WTC11 (cell line): ENCODE measurements at regions not wholly inside any gene's neighbourhood (a gene's known extent, or its start where the extent isn't known, plus 50 kb on each side); places are given as distances from the start of the nearest gene placed in this dataset.

Experiments used
- ATAC-seq: fragments of 200-7000 bp; cut with Tn5 transposase; 2 replicates; pipeline ENCODE4 v1.10.0; 2021; ENCODE audit warnings: mild to moderate bottlenecking, moderate library complexity
- CTCF ChIA-PET: fragments of 300-600 bp; sonication (Branson Sonifier 250); formaldehyde crosslinking; loops from one replicate; lab custom pipeline; 2021; ENCODE audit warnings: antibody characterized with exemption; lab: Charles Lee
- POLR2A ChIA-PET: fragments of 350-600 bp; sonication (Branson Sonifier 250); formaldehyde crosslinking; loops from one replicate; lab custom pipeline; 2021; ENCODE audit warnings: antibody characterized with exemption; lab: Charles Lee
- DNase-seq: peaks from one replicate; pipeline ENCODE4 v3.0.0; 2021; ENCODE audit warnings: low spot score
- H3K27ac Mint-ChIP-seq: 2 replicates; pipeline ENCODE4 v1.8.0; 2021; ENCODE audit warnings: mixed read lengths
- H3K27me3 Mint-ChIP-seq: 2 replicates; pipeline ENCODE4 v1.8.0; 2021; ENCODE audit warnings: low read depth, mild to moderate bottlenecking, moderate library complexity, mixed read lengths
- H3K36me3 Mint-ChIP-seq: 2 replicates; pipeline ENCODE4 v1.8.0; 2021; ENCODE audit warnings: mixed read lengths
- H3K4me1 Mint-ChIP-seq: 2 replicates; pipeline ENCODE4 v1.8.0; 2022; ENCODE audit warnings: mixed read lengths
- H3K4me3 Mint-ChIP-seq: 2 replicates; pipeline ENCODE4 v1.8.0; 2021; ENCODE audit warnings: mild to moderate bottlenecking, moderate library complexity, mixed read lengths
- H3K9me3 Mint-ChIP-seq: 2 replicates; pipeline ENCODE4 v1.8.0; 2021; ENCODE audit warnings: mixed read lengths
- EMX1 ChIP-seq: fragments of 250-450 bp; sonication (Bioruptor Pico); IDR thresholded peaks from 2 replicates; pipeline ENCODE4 v1.8.0; 2021; ENCODE audit warnings: mild to moderate bottlenecking
- ESRRA ChIP-seq: sonication (generic); formaldehyde crosslinking; IDR thresholded peaks from 2 replicates; pipeline ENCODE4 v1.8.1; 2022; ENCODE audit warnings: mild to moderate bottlenecking, missing genetic modification reagents, borderline replicate concordance
- GRHL2 ChIP-seq: fragments of 250-450 bp; sonication (Bioruptor Pico); IDR thresholded peaks from 2 replicates; pipeline ENCODE4 v1.8.0; 2022; ENCODE audit warnings: mild to moderate bottlenecking, moderate library complexity; ENCODE audit not compliant: insufficient replicate concordance, severe bottlenecking
- HMGA2 ChIP-seq: fragments of 250-450 bp; sonication (Bioruptor Pico); IDR thresholded peaks from 2 replicates; pipeline ENCODE4 v1.4.0; 2021; ENCODE audit warnings: mild to moderate bottlenecking, moderate library complexity
- JAZF1 ChIP-seq: fragments of 250-450 bp; sonication (Bioruptor Pico); IDR thresholded peaks from 2 replicates; pipeline ENCODE4 v1.9.0; 2021; ENCODE audit warnings: moderate library complexity, mild to moderate bottlenecking, inconsistent platforms
- JUN ChIP-seq: sonication (generic); formaldehyde crosslinking; IDR thresholded peaks from 2 replicates; pipeline ENCODE4 v1.8.0; 2023; ENCODE audit warnings: mild to moderate bottlenecking, missing genetic modification reagents
- NFATC4 ChIP-seq: fragments of 250-450 bp; sonication (Bioruptor Pico); IDR thresholded peaks from 2 replicates; pipeline ENCODE4 v1.9.0; 2021; ENCODE audit warnings: mild to moderate bottlenecking
- NFYB ChIP-seq: sonication (generic); formaldehyde crosslinking; conservative IDR thresholded peaks from 2 replicates; pipeline ENCODE4 v1.8.0; 2022; ENCODE audit warnings: low read depth, missing genetic modification reagents
- OVOL2 ChIP-seq: fragments of 250-450 bp; sonication (Bioruptor Pico); IDR thresholded peaks from 2 replicates; pipeline ENCODE4 v1.9.0; 2021; ENCODE audit warnings: mild to moderate bottlenecking, borderline replicate concordance
- RORB ChIP-seq: fragments of 250-450 bp; sonication (Bioruptor Pico); IDR thresholded peaks from 2 replicates; pipeline ENCODE4 v1.9.0; 2021; ENCODE audit warnings: mild to moderate bottlenecking
- SP1 ChIP-seq: sonication (generic); formaldehyde crosslinking; conservative IDR thresholded peaks from 2 replicates; pipeline ENCODE4 v1.8.1; 2022; ENCODE audit warnings: missing genetic modification reagents
- TCF7 ChIP-seq: sonication (generic); formaldehyde crosslinking; IDR thresholded peaks from 2 replicates; pipeline ENCODE4 v1.8.0; 2022; ENCODE audit warnings: mild to moderate bottlenecking, low read depth, missing genetic modification reagents, moderate library complexity
- TEAD1 ChIP-seq: sonication (generic); formaldehyde crosslinking; IDR thresholded peaks from 2 replicates; pipeline ENCODE4 v1.8.0; 2022; ENCODE audit warnings: mild to moderate bottlenecking, missing genetic modification reagents
- ZNF121 ChIP-seq: sonication (generic); formaldehyde crosslinking; IDR thresholded peaks from 2 replicates; pipeline ENCODE4 v1.8.0; 2023; ENCODE audit warnings: missing genetic modification reagents
- ZNF138 ChIP-seq: sonication (generic); formaldehyde crosslinking; conservative IDR thresholded peaks from 2 replicates; pipeline ENCODE4 v1.8.1; 2022; ENCODE audit warnings: mild to moderate bottlenecking, moderate library complexity, missing genetic modification reagents
- ZNF219 ChIP-seq: sonication (generic); formaldehyde crosslinking; IDR thresholded peaks from 2 replicates; pipeline ENCODE4 v1.8.0; 2023; ENCODE audit warnings: missing genetic modification reagents, mild to moderate bottlenecking, borderline replicate concordance
- ZNF232 ChIP-seq: sonication (generic); formaldehyde crosslinking; IDR thresholded peaks from 2 replicates; pipeline ENCODE4 v1.8.0; 2022; ENCODE audit warnings: mild to moderate bottlenecking, missing genetic modification reagents
- ZNF423 ChIP-seq: fragments of 250-450 bp; sonication (Bioruptor Pico); IDR thresholded peaks from 2 replicates; pipeline ENCODE4 v2.1.2; 2022; ENCODE audit warnings: mild to moderate bottlenecking, moderate library complexity
- TF ChIP-seq, protein P1 (sequence below): sonication (generic); formaldehyde crosslinking; IDR thresholded peaks from 2 replicates; pipeline ENCODE4 v1.8.0; 2022; ENCODE audit warnings: mild to moderate bottlenecking, missing genetic modification reagents
- TF ChIP-seq, protein P2 (sequence below): fragments of 200-600 bp; IDR thresholded peaks from 2 replicates; pipeline ENCODE4 v1.8.0; 2022; ENCODE audit warnings: antibody characterized with exemption
- TF ChIP-seq, protein P3 (sequence below): sonication (generic); formaldehyde crosslinking; IDR thresholded peaks from 2 replicates; pipeline ENCODE4 v1.8.1; 2023; ENCODE audit warnings: mild to moderate bottlenecking, moderate library complexity, missing genetic modification reagents
- TF ChIP-seq, protein P4 (sequence below): sonication (generic); formaldehyde crosslinking; IDR thresholded peaks from 2 replicates; pipeline ENCODE4 v1.8.1; 2022; ENCODE audit warnings: mild to moderate bottlenecking, moderate library complexity, missing genetic modification reagents
- TF ChIP-seq, protein P5 (sequence below): sonication (generic); formaldehyde crosslinking; IDR thresholded peaks from 2 replicates; pipeline ENCODE4 v1.8.1; 2022; ENCODE audit warnings: low read depth, missing genetic modification reagents, borderline replicate concordance
- TF ChIP-seq, protein P6 (sequence below): sonication (generic); formaldehyde crosslinking; IDR thresholded peaks from 2 replicates; pipeline ENCODE4 v1.8.0; 2022; ENCODE audit warnings: mild to moderate bottlenecking, missing genetic modification reagents
- TF ChIP-seq, protein P7 (sequence below): sonication (generic); formaldehyde crosslinking; IDR thresholded peaks from 2 replicates; pipeline ENCODE4 v1.8.0; 2022; ENCODE audit warnings: missing genetic modification reagents

DNA sequence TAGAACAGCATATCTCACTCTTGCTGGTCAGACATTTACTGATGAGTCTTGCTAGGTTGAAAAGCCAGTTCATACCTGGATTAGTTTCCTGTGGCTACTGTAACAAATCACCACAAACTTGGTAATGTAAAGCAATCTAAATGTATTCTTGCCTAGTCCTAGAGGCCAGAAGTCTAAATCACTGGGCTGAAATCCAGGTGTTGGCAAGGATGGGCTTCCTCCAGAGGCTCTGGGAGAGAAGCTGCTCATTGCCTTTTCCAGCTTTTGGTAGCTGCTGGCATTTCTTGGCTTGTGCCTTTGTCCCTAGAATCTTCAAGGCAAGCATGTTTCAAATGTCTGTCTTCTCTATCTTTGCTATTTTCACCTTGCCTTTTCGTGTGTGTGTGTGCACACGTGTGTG, 62.3 kb upstream of the MAP4K3 start (continued):
- TF ChIP-seq, protein P1, sequence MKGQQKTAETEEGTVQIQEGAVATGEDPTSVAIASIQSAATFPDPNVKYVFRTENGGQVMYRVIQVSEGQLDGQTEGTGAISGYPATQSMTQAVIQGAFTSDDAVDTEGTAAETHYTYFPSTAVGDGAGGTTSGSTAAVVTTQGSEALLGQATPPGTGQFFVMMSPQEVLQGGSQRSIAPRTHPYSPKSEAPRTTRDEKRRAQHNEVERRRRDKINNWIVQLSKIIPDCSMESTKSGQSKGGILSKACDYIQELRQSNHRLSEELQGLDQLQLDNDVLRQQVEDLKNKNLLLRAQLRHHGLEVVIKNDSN = no peak

DNA sequence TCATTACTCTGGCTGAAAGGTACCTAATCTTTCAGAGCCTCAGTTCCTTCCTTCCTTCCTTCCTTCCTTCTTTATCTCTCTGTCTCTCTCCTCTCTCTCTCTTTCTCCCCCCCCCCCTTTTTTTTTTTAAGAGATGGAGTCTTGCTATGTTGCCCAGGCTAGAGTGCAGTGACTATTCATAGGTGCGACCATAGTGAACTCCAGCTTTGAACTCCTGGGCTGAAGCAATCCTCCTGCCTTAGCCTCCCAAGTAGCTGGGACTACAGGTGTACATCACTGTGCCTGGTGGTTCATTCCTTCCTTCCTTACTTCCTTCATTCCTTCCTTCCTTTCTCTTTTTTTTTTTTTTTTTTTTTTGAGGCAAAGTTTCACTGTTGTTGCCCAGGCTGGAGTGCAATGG, 64.3 kb upstream of the MAP4K3 start:
- H3K27ac Mint-ChIP-seq = no peak overlapping the region
- H3K9me3 Mint-ChIP-seq = peaks cover 15% of the 10 kb centered on the region
- no peak for ATAC-seq
- H3K4me3 Mint-ChIP-seq = no peak overlapping the region
- DNase-seq = no peak
- CTCF ChIA-PET = interaction anchor here (0.7 kb wide), 1 partner anchor 92 kb away, joined by 3 read pairs; no protein-coding TSS in a partner anchor
- peaks cover 53% of the 10 kb centered on the region for H3K4me1 Mint-ChIP-seq
- POLR2A ChIA-PET = no interaction called here
- no peaks in the 10 kb centered on the region for H3K27me3 Mint-ChIP-seq
- TF ChIP-seq ZNF423 (CRISPR knock-in tag) (no peak), EMX1 (CRISPR knock-in tag) (no peak), RORB (CRISPR knock-in tag) (no peak), TEAD1 (CRISPR knock-in tag) (no peak), HMGA2 (CRISPR knock-in tag) (no peak), ZNF121 (CRISPR knock-in tag) (peak; percentile 85), JAZF1 (CRISPR knock-in tag) (no peak)
- TF ChIP-seq, protein P2, sequence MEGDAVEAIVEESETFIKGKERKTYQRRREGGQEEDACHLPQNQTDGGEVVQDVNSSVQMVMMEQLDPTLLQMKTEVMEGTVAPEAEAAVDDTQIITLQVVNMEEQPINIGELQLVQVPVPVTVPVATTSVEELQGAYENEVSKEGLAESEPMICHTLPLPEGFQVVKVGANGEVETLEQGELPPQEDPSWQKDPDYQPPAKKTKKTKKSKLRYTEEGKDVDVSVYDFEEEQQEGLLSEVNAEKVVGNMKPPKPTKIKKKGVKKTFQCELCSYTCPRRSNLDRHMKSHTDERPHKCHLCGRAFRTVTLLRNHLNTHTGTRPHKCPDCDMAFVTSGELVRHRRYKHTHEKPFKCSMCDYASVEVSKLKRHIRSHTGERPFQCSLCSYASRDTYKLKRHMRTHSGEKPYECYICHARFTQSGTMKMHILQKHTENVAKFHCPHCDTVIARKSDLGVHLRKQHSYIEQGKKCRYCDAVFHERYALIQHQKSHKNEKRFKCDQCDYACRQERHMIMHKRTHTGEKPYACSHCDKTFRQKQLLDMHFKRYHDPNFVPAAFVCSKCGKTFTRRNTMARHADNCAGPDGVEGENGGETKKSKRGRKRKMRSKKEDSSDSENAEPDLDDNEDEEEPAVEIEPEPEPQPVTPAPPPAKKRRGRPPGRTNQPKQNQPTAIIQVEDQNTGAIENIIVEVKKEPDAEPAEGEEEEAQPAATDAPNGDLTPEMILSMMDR = no peak
- H3K36me3 Mint-ChIP-seq = peaks cover 10% of the 10 kb centered on the region; the same call in 1 of the 2 replicates

DNA sequence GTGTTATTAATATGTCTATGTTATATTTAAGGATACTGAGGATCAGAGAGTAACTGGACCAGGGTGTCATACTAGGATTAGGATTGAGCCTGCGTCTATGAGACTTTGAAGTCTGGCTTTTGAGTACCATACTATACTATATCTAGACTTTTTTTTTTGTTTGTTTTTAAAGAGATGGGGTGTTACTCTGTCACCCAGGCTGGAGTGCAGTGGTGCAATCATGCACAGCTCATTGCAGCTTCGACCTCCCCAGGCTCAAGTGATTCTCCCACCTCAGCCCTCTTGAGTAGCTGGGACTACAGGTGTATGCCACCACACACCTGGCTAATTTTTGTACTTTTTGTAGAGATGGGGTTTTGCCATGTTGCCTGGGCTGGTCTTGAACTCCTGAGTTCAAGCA, 66.2 kb upstream of the MAP4K3 start:
- Mint-ChIP-seq H3K27me3 (no peaks in the 10 kb centered on the region), H3K9me3 (peaks cover 7% of the 10 kb centered on the region), H3K4me1 (peaks cover 56% of the 10 kb centered on the region), H3K36me3 (no peaks in the 10 kb centered on the region), H3K27ac (peak overlapping the region; percentile 38; the same call in 1 of the 2 replicates), H3K4me3 (no peak overlapping the region)
- DNase-seq (no peak), ATAC-seq (no peak)
- ChIA-PET CTCF (interaction anchor here (0.8 to 1.0 kb wide), 2 partner anchors 9 to 226 kb away, joined by 3 to 4 read pairs; no protein-coding TSS in a partner anchor), POLR2A (interaction anchor here (0.8 kb wide), 1 partner anchor 13 kb away, joined by 5 read pairs; no protein-coding TSS in a partner anchor)
- TF ChIP-seq ZNF138 (CRISPR knock-in tag) (no peak), OVOL2 (no peak), SP1 (CRISPR knock-in tag) (no peak), GRHL2 (CRISPR knock-in tag) (no peak), ZNF219 (CRISPR knock-in tag) (no peak), ZNF121 (CRISPR knock-in tag) (no peak), ZNF232 (CRISPR knock-in tag) (no peak), NFATC4 (CRISPR knock-in tag) (no peak), NFYB (CRISPR knock-in tag) (no peak), JUN (CRISPR knock-in tag) (no peak), ESRRA (CRISPR knock-in tag) (no peak), TCF7 (CRISPR knock-in tag) (no peak)
- TF ChIP-seq, protein P3, sequence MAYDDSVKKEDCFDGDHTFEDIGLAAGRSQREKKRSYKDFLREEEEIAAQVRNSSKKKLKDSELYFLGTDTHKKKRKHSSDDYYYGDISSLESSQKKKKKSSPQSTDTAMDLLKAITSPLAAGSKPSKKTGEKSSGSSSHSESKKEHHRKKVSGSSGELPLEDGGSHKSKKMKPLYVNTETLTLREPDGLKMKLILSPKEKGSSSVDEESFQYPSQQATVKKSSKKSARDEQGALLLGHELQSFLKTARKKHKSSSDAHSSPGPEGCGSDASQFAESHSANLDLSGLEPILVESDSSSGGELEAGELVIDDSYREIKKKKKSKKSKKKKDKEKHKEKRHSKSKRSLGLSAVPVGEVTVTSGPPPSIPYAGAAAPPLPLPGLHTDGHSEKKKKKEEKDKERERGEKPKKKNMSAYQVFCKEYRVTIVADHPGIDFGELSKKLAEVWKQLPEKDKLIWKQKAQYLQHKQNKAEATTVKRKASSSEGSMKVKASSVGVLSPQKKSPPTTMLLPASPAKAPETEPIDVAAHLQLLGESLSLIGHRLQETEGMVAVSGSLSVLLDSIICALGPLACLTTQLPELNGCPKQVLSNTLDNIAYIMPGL = no peak
- TF ChIP-seq, protein P4, sequence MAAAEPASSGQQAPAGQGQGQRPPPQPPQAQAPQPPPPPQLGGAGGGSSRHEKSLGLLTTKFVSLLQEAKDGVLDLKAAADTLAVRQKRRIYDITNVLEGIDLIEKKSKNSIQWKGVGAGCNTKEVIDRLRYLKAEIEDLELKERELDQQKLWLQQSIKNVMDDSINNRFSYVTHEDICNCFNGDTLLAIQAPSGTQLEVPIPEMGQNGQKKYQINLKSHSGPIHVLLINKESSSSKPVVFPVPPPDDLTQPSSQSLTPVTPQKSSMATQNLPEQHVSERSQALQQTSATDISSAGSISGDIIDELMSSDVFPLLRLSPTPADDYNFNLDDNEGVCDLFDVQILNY = no peak
- TF ChIP-seq, protein P5, sequence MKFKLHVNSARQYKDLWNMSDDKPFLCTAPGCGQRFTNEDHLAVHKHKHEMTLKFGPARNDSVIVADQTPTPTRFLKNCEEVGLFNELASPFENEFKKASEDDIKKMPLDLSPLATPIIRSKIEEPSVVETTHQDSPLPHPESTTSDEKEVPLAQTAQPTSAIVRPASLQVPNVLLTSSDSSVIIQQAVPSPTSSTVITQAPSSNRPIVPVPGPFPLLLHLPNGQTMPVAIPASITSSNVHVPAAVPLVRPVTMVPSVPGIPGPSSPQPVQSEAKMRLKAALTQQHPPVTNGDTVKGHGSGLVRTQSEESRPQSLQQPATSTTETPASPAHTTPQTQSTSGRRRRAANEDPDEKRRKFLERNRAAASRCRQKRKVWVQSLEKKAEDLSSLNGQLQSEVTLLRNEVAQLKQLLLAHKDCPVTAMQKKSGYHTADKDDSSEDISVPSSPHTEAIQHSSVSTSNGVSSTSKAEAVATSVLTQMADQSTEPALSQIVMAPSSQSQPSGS (CRISPR knock-in tag) = no peak
- TF ChIP-seq, protein P6, sequence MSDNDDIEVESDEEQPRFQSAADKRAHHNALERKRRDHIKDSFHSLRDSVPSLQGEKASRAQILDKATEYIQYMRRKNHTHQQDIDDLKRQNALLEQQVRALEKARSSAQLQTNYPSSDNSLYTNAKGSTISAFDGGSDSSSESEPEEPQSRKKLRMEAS (CRISPR knock-in tag) = no peak
- TF ChIP-seq, protein P7, sequence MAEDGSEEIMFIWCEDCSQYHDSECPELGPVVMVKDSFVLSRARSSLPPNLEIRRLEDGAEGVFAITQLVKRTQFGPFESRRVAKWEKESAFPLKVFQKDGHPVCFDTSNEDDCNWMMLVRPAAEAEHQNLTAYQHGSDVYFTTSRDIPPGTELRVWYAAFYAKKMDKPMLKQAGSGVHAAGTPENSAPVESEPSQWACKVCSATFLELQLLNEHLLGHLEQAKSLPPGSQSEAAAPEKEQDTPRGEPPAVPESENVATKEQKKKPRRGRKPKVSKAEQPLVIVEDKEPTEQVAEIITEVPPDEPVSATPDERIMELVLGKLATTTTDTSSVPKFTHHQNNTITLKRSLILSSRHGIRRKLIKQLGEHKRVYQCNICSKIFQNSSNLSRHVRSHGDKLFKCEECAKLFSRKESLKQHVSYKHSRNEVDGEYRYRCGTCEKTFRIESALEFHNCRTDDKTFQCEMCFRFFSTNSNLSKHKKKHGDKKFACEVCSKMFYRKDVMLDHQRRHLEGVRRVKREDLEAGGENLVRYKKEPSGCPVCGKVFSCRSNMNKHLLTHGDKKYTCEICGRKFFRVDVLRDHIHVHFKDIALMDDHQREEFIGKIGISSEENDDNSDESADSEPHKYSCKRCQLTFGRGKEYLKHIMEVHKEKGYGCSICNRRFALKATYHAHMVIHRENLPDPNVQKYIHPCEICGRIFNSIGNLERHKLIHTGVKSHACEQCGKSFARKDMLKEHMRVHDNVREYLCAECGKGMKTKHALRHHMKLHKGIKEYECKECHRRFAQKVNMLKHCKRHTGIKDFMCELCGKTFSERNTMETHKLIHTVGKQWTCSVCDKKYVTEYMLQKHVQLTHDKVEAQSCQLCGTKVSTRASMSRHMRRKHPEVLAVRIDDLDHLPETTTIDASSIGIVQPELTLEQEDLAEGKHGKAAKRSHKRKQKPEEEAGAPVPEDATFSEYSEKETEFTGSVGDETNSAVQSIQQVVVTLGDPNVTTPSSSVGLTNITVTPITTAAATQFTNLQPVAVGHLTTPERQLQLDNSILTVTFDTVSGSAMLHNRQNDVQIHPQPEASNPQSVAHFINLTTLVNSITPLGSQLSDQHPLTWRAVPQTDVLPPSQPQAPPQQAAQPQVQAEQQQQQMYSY (CRISPR knock-in tag) = no peak
